ENCODE measurements at regions not wholly inside any gene's neighbourhood (a gene's known extent, or its start where the extent isn't known, plus 50 kb on each side); places are given as distances from the start of the nearest gene placed in this dataset.
"Not testable (repeated sequence)": the region's sequence is repeated elsewhere in the genome, so short reads cannot be mapped to it uniquely, and the experiment has no call there.

- Histone ChIP-seq H3K36me3 (no peaks in the 10 kb centered on the region), H3K27me3 (no peaks in the 10 kb centered on the region), H3K4me3 (ENCODE audit: low read depth in 1 of 2, low read length in 1 of 2) (no peak overlapping the region), H3K27ac (no peak overlapping the region), H3K4me1 (ENCODE audit: control insufficient read depth in 1 of 2, insufficient read depth in 1 of 2, low read depth in 1 of 2, low read length in 1 of 2) (no peaks in the 10 kb centered on the region), H3K9me3 (no peaks in the 10 kb centered on the region)
- no peak for TF ChIP-seq CTCF (IDR thresholded peaks at IDR 0.05)
These were observed 134.1 kb upstream of the MAMLD1 start for GRCh38 chrX:150229030-150229429.

- no peak for TF ChIP-seq CTCF (IDR thresholded peaks at IDR 0.05)
- H3K36me3 ChIP-seq = no peaks in the 10 kb centered on the region
- H3K9me3 ChIP-seq = no peaks in the 10 kb centered on the region
- H3K4me1 ChIP-seq (ENCODE audit: control insufficient read depth in 1 of 2, insufficient read depth in 1 of 2, low read depth in 1 of 2, low read length in 1 of 2) = no peaks in the 10 kb centered on the region
- H3K4me3 ChIP-seq (ENCODE audit: low read depth in 1 of 2, low read length in 1 of 2) = no peak overlapping the region
- H3K27me3 ChIP-seq = no peaks in the 10 kb centered on the region
- no peak overlapping the region for H3K27ac ChIP-seq
These were observed 133.6 kb upstream of the MAMLD1 start for GRCh38 chrX:150229481-150229880.

GRCh38 chrX:150230952-150231351 lies 132.2 kb upstream of the MAMLD1 start:
- not testable (repeated sequence) for H3K4me1 ChIP-seq (ENCODE audit: control insufficient read depth in 1 of 2, insufficient read depth in 1 of 2, low read depth in 1 of 2, low read length in 1 of 2); H3K27me3 ChIP-seq; H3K9me3 ChIP-seq; H3K4me3 ChIP-seq (ENCODE audit: low read depth in 1 of 2, low read length in 1 of 2); H3K27ac ChIP-seq; H3K36me3 ChIP-seq

GRCh38 chrX:150231368-150231767 lies 131.7 kb upstream of the MAMLD1 start:
- H3K4me3 ChIP-seq (ENCODE audit: low read depth in 1 of 2, low read length in 1 of 2); H3K27me3 ChIP-seq; H3K4me1 ChIP-seq (ENCODE audit: control insufficient read depth in 1 of 2, insufficient read depth in 1 of 2, low read depth in 1 of 2, low read length in 1 of 2); H3K9me3 ChIP-seq; H3K27ac ChIP-seq; H3K36me3 ChIP-seq: not testable (repeated sequence)

- H3K27ac ChIP-seq; H3K4me3 ChIP-seq (ENCODE audit: low read depth in 1 of 2, low read length in 1 of 2); H3K9me3 ChIP-seq; H3K36me3 ChIP-seq; H3K27me3 ChIP-seq; H3K4me1 ChIP-seq (ENCODE audit: control insufficient read depth in 1 of 2, insufficient read depth in 1 of 2, low read depth in 1 of 2, low read length in 1 of 2): not testable (repeated sequence)
These were observed 130.9 kb upstream of the MAMLD1 start for GRCh38 chrX:150232222-150232621.

- no peak overlapping the region for H3K27ac ChIP-seq
- H3K27me3 ChIP-seq = no peaks in the 10 kb centered on the region
- TF ChIP-seq CTCF (IDR thresholded peaks at IDR 0.05) = no peak
These were observed 129.0 kb upstream of the MAMLD1 start for GRCh38 chrX:150234126-150234525.

GRCh38 chrX:150236327-150236726 lies 126.8 kb upstream of the MAMLD1 start:
- no peak for TF ChIP-seq CTCF (IDR thresholded peaks at IDR 0.05)
- Histone ChIP-seq H3K27ac (no peak overlapping the region), H3K4me3 (ENCODE audit: low read depth in 1 of 2, low read length in 1 of 2) (no peak overlapping the region), H3K36me3 (no peaks in the 10 kb centered on the region), H3K4me1 (ENCODE audit: control insufficient read depth in 1 of 2, insufficient read depth in 1 of 2, low read depth in 1 of 2, low read length in 1 of 2) (no peaks in the 10 kb centered on the region), H3K27me3 (no peaks in the 10 kb centered on the region), H3K9me3 (no peaks in the 10 kb centered on the region)

More at GRCh38 chrX:150234126-150234525, 129.0 kb upstream of the MAMLD1 start:
- Histone ChIP-seq H3K9me3 (no peaks in the 10 kb centered on the region), H3K4me1 (ENCODE audit: control insufficient read depth in 1 of 2, insufficient read depth in 1 of 2, low read depth in 1 of 2, low read length in 1 of 2) (no peaks in the 10 kb centered on the region), H3K36me3 (no peaks in the 10 kb centered on the region), H3K4me3 (ENCODE audit: low read depth in 1 of 2, low read length in 1 of 2) (no peak overlapping the region)

All from neutrophil (primary cell).